H1 (cell line): ENCODE measurements at regions not wholly inside any gene's neighbourhood (a gene's known extent, or its start where the extent isn't known, plus 50 kb on each side); places are given as distances from the start of the nearest gene placed in this dataset.

ENCODE experiments used
- CREB1 ChIP-seq: IDR thresholded peaks from 2 replicates; pipeline ENCODE4 v1.6.1; 2012; ENCODE audit warnings: inconsistent platforms
- JUN ChIP-seq: IDR thresholded peaks from 2 replicates; pipeline ENCODE4 v1.6.1; 2011; ENCODE audit warnings: low read depth, mild to moderate bottlenecking, improper control_type of control experiment, low read length
- MAX ChIP-seq: IDR thresholded peaks from 2 replicates; pipeline ENCODE4 v1.6.1; 2012; ENCODE audit warnings: inconsistent platforms
- NRF1 ChIP-seq: IDR thresholded peaks from 2 replicates; pipeline ENCODE4 v1.6.1; 2011; ENCODE audit warnings: mild to moderate bottlenecking, low read depth, low read length, improper control_type of control experiment
- POLR2A ChIP-seq, 2 experiments: IDR thresholded peaks; 1 replicate in 1 of 2; 2 replicates in 1 of 2; pipeline ENCODE4 v1.6.1; 2011; ENCODE audit warnings: low read depth in 2 of 2, low read length in 2 of 2, mild to moderate bottlenecking in 2 of 2; ENCODE audit errors: control extremely low read depth in 1 of 2
- SIN3A ChIP-seq, 2 experiments: IDR thresholded peaks in 1 of 2; conservative IDR thresholded peaks in 1 of 2; 2 replicates each; pipeline ENCODE4 v1.6.1; 2011 to 2012; ENCODE audit warnings: low read length in 2 of 2, improper control_type of control experiment in 1 of 2, low read depth in 1 of 2, mild to moderate bottlenecking in 1 of 2
- TBP ChIP-seq: IDR thresholded peaks from 2 replicates; pipeline ENCODE4 v1.6.1; 2011; ENCODE audit warnings: low read depth, low read length, improper control_type of control experiment
- TCF12 ChIP-seq: IDR thresholded peaks from 2 replicates; pipeline ENCODE4 v1.6.1; 2011; ENCODE audit warnings: low read depth, mild to moderate bottlenecking, low read length
- TF ChIP-seq, protein P1 (sequence below): fragments of 300-600 bp; sonication (generic); IDR thresholded peaks from 2 replicates; pipeline ENCODE4 v1.7.1; 2012; ENCODE audit warnings: low read length, moderate library complexity, mild to moderate bottlenecking, inconsistent platforms; ENCODE audit not compliant: insufficient replicate concordance
- TF ChIP-seq, protein P2 (sequence below): IDR thresholded peaks from 2 replicates; pipeline ENCODE4 v1.6.1; 2012; ENCODE audit warnings: inconsistent platforms

- TF ChIP-seq, protein P1, sequence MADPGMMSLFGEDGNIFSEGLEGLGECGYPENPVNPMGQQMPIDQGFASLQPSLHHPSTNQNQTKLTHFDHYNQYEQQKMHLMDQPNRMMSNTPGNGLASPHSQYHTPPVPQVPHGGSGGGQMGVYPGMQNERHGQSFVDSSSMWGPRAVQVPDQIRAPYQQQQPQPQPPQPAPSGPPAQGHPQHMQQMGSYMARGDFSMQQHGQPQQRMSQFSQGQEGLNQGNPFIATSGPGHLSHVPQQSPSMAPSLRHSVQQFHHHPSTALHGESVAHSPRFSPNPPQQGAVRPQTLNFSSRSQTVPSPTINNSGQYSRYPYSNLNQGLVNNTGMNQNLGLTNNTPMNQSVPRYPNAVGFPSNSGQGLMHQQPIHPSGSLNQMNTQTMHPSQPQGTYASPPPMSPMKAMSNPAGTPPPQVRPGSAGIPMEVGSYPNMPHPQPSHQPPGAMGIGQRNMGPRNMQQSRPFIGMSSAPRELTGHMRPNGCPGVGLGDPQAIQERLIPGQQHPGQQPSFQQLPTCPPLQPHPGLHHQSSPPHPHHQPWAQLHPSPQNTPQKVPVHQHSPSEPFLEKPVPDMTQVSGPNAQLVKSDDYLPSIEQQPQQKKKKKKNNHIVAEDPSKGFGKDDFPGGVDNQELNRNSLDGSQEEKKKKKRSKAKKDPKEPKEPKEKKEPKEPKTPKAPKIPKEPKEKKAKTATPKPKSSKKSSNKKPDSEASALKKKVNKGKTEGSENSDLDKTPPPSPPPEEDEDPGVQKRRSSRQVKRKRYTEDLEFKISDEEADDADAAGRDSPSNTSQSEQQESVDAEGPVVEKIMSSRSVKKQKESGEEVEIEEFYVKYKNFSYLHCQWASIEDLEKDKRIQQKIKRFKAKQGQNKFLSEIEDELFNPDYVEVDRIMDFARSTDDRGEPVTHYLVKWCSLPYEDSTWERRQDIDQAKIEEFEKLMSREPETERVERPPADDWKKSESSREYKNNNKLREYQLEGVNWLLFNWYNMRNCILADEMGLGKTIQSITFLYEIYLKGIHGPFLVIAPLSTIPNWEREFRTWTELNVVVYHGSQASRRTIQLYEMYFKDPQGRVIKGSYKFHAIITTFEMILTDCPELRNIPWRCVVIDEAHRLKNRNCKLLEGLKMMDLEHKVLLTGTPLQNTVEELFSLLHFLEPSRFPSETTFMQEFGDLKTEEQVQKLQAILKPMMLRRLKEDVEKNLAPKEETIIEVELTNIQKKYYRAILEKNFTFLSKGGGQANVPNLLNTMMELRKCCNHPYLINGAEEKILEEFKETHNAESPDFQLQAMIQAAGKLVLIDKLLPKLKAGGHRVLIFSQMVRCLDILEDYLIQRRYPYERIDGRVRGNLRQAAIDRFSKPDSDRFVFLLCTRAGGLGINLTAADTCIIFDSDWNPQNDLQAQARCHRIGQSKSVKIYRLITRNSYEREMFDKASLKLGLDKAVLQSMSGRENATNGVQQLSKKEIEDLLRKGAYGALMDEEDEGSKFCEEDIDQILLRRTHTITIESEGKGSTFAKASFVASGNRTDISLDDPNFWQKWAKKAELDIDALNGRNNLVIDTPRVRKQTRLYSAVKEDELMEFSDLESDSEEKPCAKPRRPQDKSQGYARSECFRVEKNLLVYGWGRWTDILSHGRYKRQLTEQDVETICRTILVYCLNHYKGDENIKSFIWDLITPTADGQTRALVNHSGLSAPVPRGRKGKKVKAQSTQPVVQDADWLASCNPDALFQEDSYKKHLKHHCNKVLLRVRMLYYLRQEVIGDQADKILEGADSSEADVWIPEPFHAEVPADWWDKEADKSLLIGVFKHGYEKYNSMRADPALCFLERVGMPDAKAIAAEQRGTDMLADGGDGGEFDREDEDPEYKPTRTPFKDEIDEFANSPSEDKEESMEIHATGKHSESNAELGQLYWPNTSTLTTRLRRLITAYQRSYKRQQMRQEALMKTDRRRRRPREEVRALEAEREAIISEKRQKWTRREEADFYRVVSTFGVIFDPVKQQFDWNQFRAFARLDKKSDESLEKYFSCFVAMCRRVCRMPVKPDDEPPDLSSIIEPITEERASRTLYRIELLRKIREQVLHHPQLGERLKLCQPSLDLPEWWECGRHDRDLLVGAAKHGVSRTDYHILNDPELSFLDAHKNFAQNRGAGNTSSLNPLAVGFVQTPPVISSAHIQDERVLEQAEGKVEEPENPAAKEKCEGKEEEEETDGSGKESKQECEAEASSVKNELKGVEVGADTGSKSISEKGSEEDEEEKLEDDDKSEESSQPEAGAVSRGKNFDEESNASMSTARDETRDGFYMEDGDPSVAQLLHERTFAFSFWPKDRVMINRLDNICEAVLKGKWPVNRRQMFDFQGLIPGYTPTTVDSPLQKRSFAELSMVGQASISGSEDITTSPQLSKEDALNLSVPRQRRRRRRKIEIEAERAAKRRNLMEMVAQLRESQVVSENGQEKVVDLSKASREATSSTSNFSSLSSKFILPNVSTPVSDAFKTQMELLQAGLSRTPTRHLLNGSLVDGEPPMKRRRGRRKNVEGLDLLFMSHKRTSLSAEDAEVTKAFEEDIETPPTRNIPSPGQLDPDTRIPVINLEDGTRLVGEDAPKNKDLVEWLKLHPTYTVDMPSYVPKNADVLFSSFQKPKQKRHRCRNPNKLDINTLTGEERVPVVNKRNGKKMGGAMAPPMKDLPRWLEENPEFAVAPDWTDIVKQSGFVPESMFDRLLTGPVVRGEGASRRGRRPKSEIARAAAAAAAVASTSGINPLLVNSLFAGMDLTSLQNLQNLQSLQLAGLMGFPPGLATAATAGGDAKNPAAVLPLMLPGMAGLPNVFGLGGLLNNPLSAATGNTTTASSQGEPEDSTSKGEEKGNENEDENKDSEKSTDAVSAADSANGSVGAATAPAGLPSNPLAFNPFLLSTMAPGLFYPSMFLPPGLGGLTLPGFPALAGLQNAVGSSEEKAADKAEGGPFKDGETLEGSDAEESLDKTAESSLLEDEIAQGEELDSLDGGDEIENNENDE = no peak
- no peak for TF ChIP-seq JUN
- no peak for TF ChIP-seq POLR2A (IDR thresholded peaks at IDR 0.05; ENCODE audit: control extremely low read depth in 1 of 2, low read depth in 2 of 2, low read length in 2 of 2)
- TF ChIP-seq, protein P2, sequence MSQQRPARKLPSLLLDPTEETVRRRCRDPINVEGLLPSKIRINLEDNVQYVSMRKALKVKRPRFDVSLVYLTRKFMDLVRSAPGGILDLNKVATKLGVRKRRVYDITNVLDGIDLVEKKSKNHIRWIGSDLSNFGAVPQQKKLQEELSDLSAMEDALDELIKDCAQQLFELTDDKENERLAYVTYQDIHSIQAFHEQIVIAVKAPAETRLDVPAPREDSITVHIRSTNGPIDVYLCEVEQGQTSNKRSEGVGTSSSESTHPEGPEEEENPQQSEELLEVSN = no peak
- TF ChIP-seq MAX = no peak
- TF ChIP-seq TBP = no peak
- no peak for TF ChIP-seq NRF1
- TF ChIP-seq CREB1 = no peak
- no peak for TF ChIP-seq TCF12
- no peak for TF ChIP-seq SIN3A (conservative IDR thresholded peaks at IDR 0.05 in 1 of 2, IDR thresholded peaks at IDR 0.05 in 1 of 2; ENCODE audit: low read depth in 1 of 2, low read length in 2 of 2)
These were observed 135.1 kb downstream of the RRAGC start (continued) for GRCh38 chr1:38724160-38725131.
